Activated CD4-positive, CD25-positive, alpha-beta regulatory T cell treated with anti-CD3 and anti-CD28 coated beads, Interleukin-2, amount 50 U/mL, for 72 hours (primary cell): ENCODE measurements at regions not wholly inside any gene's neighbourhood (a gene's known extent, or its start where the extent isn't known, plus 50 kb on each side); places are given as distances from the start of the nearest gene placed in this dataset.

Experiments
- DNase-seq: peaks from one replicate; pipeline ENCODE4 v3.0.0; 2021

GRCh38 chr2:147499785-147500184 is 345.0 kb upstream of the ACVR2A start:
- no peak for DNase-seq

- DNase-seq = no peak
Measured at GRCh38 chr2:147495734-147496133, 349.1 kb upstream of the ACVR2A start.

- no peak for DNase-seq
Measured at GRCh38 chr2:147492471-147492870, 352.4 kb upstream of the ACVR2A start.

GRCh38 chr2:147491506-147491905 is 353.3 kb upstream of the ACVR2A start:
- DNase-seq = no peak

- no peak for DNase-seq
Measured at GRCh38 chr2:147490401-147491261, 354.2 kb upstream of the ACVR2A start.

- no peak for DNase-seq
Measured at GRCh38 chr2:147488472-147488871, 356.4 kb upstream of the ACVR2A start.

GRCh38 chr2:147487978-147488289 is 356.9 kb upstream of the ACVR2A start:
- no peak for DNase-seq

- DNase-seq = no peak
Measured at GRCh38 chr2:147487286-147487977, 357.4 kb upstream of the ACVR2A start.

GRCh38 chr2:147485210-147485851 is 359.5 kb upstream of the ACVR2A start:
- no peak for DNase-seq

GRCh38 chr2:147483911-147484310 is 360.9 kb upstream of the ACVR2A start:
- DNase-seq = no peak

GRCh38 chr2:147482916-147483669 is 361.7 kb upstream of the ACVR2A start:
- DNase-seq = no peak

- DNase-seq = no peak
Measured at GRCh38 chr2:147482111-147482895, 362.5 kb upstream of the ACVR2A start.

- DNase-seq = no peak
Measured at GRCh38 chr2:147479358-147479757, 365.5 kb upstream of the ACVR2A start.

GRCh38 chr2:147473075-147473474 is 371.8 kb upstream of the ACVR2A start:
- DNase-seq = no peak

- DNase-seq = no peak
Measured at GRCh38 chr2:147471126-147471525, 373.7 kb upstream of the ACVR2A start.

- no peak for DNase-seq
Measured at GRCh38 chr2:147469471-147469870, 375.4 kb upstream of the ACVR2A start.

- no peak for DNase-seq
Measured at GRCh38 chr2:147468963-147469362, 375.9 kb upstream of the ACVR2A start.

GRCh38 chr2:147468349-147468748 is 376.5 kb upstream of the ACVR2A start:
- DNase-seq = no peak

- DNase-seq = no peak
Measured at GRCh38 chr2:147467441-147467840, 377.4 kb upstream of the ACVR2A start.

GRCh38 chr2:147464737-147465357 is 380.0 kb upstream of the ACVR2A start:
- no peak for DNase-seq

- no peak for DNase-seq
Measured at GRCh38 chr2:147463881-147464520, 380.8 kb upstream of the ACVR2A start.
